ENCODE measurements at regions not wholly inside any gene's neighbourhood (a gene's known extent, or its start where the extent isn't known, plus 50 kb on each side); places are given as distances from the start of the nearest gene placed in this dataset.

GRCh38 chr21:16323596-16323995 is 593.8 kb downstream of the USP25 start:
- no peak for TF ChIP-seq CTCF (IDR thresholded peaks at IDR 0.05; ENCODE audit: poor library complexity, severe bottlenecking)
- no peak for DNase-seq (ENCODE audit: low spot score)

GRCh38 chr21:16324630-16325029 is 594.8 kb downstream of the USP25 start:
- DNase-seq (ENCODE audit: low spot score), result no peak
- H3K36me3 ChIP-seq (ENCODE audit: low read depth), result no peaks in the 10 kb centered on the region
- peaks cover 3% of the 10 kb centered on the region for H3K4me1 ChIP-seq (ENCODE audit: insufficient read depth, poor library complexity, severe bottlenecking)
- no peak overlapping the region for H3K4me3 ChIP-seq (ENCODE audit: severe bottlenecking)
- no peaks in the 10 kb centered on the region for H3K9me3 ChIP-seq (ENCODE audit: severe bottlenecking)
- H3K27me3 ChIP-seq (ENCODE audit: insufficient read depth, poor library complexity, severe bottlenecking), result peaks cover 10% of the 10 kb centered on the region
- H3K27ac ChIP-seq (ENCODE audit: poor library complexity, severe bottlenecking), result no peak overlapping the region
- no peak for TF ChIP-seq CTCF (IDR thresholded peaks at IDR 0.05; ENCODE audit: poor library complexity, severe bottlenecking)
- ATAC-seq (ENCODE audit: low read depth), result no peak

More at GRCh38 chr21:16323596-16323995, 593.8 kb downstream of the USP25 start:
- no peak overlapping the region for H3K27ac ChIP-seq (ENCODE audit: poor library complexity, severe bottlenecking)
- no peak for ATAC-seq (ENCODE audit: low read depth)
- no peaks in the 10 kb centered on the region for H3K9me3 ChIP-seq (ENCODE audit: severe bottlenecking)
- H3K36me3 ChIP-seq (ENCODE audit: low read depth), result no peaks in the 10 kb centered on the region
- no peak overlapping the region for H3K4me3 ChIP-seq (ENCODE audit: severe bottlenecking)
- H3K27me3 ChIP-seq (ENCODE audit: insufficient read depth, poor library complexity, severe bottlenecking), result peaks cover 10% of the 10 kb centered on the region
- peaks cover 3% of the 10 kb centered on the region for H3K4me1 ChIP-seq (ENCODE audit: insufficient read depth, poor library complexity, severe bottlenecking)

GRCh38 chr21:16330082-16330907 is 600.5 kb downstream of the USP25 start:
- ATAC-seq (ENCODE audit: low read depth), result peak; percentile 99
- TF ChIP-seq CTCF (IDR thresholded peaks at IDR 0.05; ENCODE audit: poor library complexity, severe bottlenecking), result peak; percentile 86
- no peaks in the 10 kb centered on the region for H3K36me3 ChIP-seq (ENCODE audit: low read depth)
- no peaks in the 10 kb centered on the region for H3K9me3 ChIP-seq (ENCODE audit: severe bottlenecking)
- no peak overlapping the region for H3K4me3 ChIP-seq (ENCODE audit: severe bottlenecking)
- H3K27ac ChIP-seq (ENCODE audit: poor library complexity, severe bottlenecking), result no peak overlapping the region
- H3K27me3 ChIP-seq (ENCODE audit: insufficient read depth, poor library complexity, severe bottlenecking), result no peaks in the 10 kb centered on the region
- H3K4me1 ChIP-seq (ENCODE audit: insufficient read depth, poor library complexity, severe bottlenecking), result no peaks in the 10 kb centered on the region
- DNase-seq (ENCODE audit: low spot score), result no peak

GRCh38 chr21:16330908-16331268 is 601.1 kb downstream of the USP25 start:
- no peak for ATAC-seq (ENCODE audit: low read depth)
- DNase-seq (ENCODE audit: low spot score), result no peak
- TF ChIP-seq CTCF (IDR thresholded peaks at IDR 0.05; ENCODE audit: poor library complexity, severe bottlenecking), result no peak
- Histone ChIP-seq H3K4me3 (ENCODE audit: severe bottlenecking) (no peak overlapping the region), H3K36me3 (ENCODE audit: low read depth) (no peaks in the 10 kb centered on the region), H3K27me3 (ENCODE audit: insufficient read depth, poor library complexity, severe bottlenecking) (no peaks in the 10 kb centered on the region), H3K9me3 (ENCODE audit: severe bottlenecking) (no peaks in the 10 kb centered on the region), H3K4me1 (ENCODE audit: insufficient read depth, poor library complexity, severe bottlenecking) (no peaks in the 10 kb centered on the region), H3K27ac (ENCODE audit: poor library complexity, severe bottlenecking) (no peak overlapping the region)

- Histone ChIP-seq H3K4me1 (ENCODE audit: insufficient read depth, poor library complexity, severe bottlenecking) (no peaks in the 10 kb centered on the region), H3K27me3 (ENCODE audit: insufficient read depth, poor library complexity, severe bottlenecking) (no peaks in the 10 kb centered on the region), H3K9me3 (ENCODE audit: severe bottlenecking) (no peaks in the 10 kb centered on the region), H3K4me3 (ENCODE audit: severe bottlenecking) (no peak overlapping the region), H3K36me3 (ENCODE audit: low read depth) (no peaks in the 10 kb centered on the region; the same call in 1 of the 2 replicates), H3K27ac (ENCODE audit: poor library complexity, severe bottlenecking) (no peak overlapping the region)
- no peak for DNase-seq (ENCODE audit: low spot score)
- no peak for ATAC-seq (ENCODE audit: low read depth)
- TF ChIP-seq CTCF (IDR thresholded peaks at IDR 0.05; ENCODE audit: poor library complexity, severe bottlenecking), result no peak
These were observed 607.5 kb downstream of the USP25 start for GRCh38 chr21:16337266-16337665.

All from RWPE2 (cell line).